Brain microvascular endothelial cell (primary cell): ENCODE measurements at regions not wholly inside any gene's neighbourhood (a gene's known extent, or its start where the extent isn't known, plus 50 kb on each side); places are given as distances from the start of the nearest gene placed in this dataset.

Source experiments
- DNase-seq: peaks from one replicate; pipeline ENCODE4 v3.0.0-alpha.2; 2020
- H3K27ac ChIP-seq: fragments of 250-450 bp; sonication (Bioruptor Pico); 2 replicates; pipeline ENCODE4 v1.5.1; 2020; ENCODE audit warnings: mild to moderate bottlenecking, moderate library complexity
- H3K27me3 ChIP-seq: fragments of 250-450 bp; sonication (Bioruptor Pico); replicated peaks from 2 replicates; pipeline ENCODE4 v1.5.1; 2020; ENCODE audit warnings: mild to moderate bottlenecking
- H3K36me3 ChIP-seq: fragments of 250-450 bp; sonication (Bioruptor Pico); replicated peaks from 2 replicates; pipeline ENCODE4 v1.5.1; 2020; ENCODE audit warnings: mild to moderate bottlenecking
- H3K4me3 ChIP-seq: 2 replicates; pipeline ENCODE4 v1.5.1; 2011; ENCODE audit warnings: low read depth, mild to moderate bottlenecking, control low read depth, low read length, moderate library complexity
- CTCF ChIP-seq: IDR thresholded peaks from 2 replicates; pipeline ENCODE4 v1.5.1; 2011; ENCODE audit warnings: low read depth, mild to moderate bottlenecking, moderate library complexity, low read length, control low read depth, inconsistent platforms; ENCODE audit errors: missing control alignments
- in situ Hi-C: cut with HindIII; loops from 2 replicates; pipeline ENCODE4 v1.10.0; 2017; ENCODE audit warnings: low sequenced_read_pairs, low pct_ligation_motif_present

DNA sequence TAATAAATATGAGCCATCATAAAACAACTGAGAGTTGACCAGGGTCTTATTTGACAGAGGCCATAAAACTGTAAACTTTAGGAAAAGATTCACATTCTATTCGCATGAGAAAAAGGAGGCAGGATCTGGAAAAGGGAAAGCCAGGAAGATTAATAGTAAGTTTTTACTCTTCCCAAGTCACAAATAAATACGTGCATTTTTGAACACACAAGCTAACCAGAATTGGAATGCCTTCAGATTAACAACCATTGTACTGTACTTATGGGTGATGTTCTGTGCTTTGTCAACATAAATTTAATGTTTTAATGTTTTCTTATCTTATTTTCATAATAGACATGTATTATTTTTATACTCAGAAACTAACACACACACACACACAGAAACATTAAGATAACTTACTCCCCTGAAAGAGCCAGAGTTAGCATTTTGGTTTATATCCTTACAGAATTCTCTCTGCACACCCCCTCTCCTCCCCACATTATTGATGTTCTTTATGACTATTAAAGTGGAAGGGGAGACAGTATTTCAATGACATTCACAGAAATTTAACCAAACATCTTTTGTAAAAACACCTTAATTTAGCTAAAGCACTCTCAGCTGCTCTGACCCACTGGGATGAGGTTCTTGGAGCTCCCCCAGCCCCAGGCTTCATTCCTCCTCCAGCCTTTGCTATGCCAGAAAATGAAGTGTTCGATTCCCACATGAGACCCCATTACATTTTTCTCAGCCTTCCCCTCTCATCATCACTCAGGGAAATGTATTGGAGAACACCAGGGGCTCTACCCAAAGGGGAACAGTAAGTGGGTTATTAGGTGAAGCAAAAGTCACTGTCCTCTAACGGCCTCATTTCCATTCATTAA is 155.5 kb downstream of the ESM1 start:
- in situ Hi-C loops, result no loop called here
- no peak for DNase-seq
- H3K27me3 ChIP-seq, result no peaks in the 10 kb centered on the region
- TF ChIP-seq CTCF, result no peak
- H3K27ac ChIP-seq, result no peak overlapping the region
- no peak overlapping the region for H3K4me3 ChIP-seq
- H3K36me3 ChIP-seq, result no peaks in the 10 kb centered on the region

DNA sequence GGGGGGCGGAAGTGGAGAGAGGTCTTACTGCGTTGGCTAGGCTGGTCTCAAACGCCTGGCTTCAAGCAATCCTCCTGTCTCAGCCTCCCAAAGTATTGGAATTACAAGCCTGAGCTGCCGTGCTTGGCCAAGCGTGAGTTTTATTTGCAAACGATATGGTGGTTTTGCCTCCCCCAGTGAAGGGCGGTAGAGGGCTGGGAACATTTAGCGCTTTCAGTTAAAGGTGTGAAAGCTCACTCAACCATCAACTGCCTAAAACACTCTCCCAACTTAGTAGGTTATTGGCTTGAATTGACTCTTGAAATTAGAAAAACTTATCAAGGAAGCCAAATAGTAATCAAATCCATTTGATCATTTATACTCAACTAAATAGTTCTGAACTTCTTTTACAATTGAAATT is 156.3 kb downstream of the ESM1 start:
- no peak overlapping the region for H3K27ac ChIP-seq
- no peak for TF ChIP-seq CTCF
- in situ Hi-C loops, result no loop called here
- no peak overlapping the region for H3K4me3 ChIP-seq
- no peaks in the 10 kb centered on the region for H3K27me3 ChIP-seq
- DNase-seq, result no peak
- H3K36me3 ChIP-seq, result no peaks in the 10 kb centered on the region

DNA sequence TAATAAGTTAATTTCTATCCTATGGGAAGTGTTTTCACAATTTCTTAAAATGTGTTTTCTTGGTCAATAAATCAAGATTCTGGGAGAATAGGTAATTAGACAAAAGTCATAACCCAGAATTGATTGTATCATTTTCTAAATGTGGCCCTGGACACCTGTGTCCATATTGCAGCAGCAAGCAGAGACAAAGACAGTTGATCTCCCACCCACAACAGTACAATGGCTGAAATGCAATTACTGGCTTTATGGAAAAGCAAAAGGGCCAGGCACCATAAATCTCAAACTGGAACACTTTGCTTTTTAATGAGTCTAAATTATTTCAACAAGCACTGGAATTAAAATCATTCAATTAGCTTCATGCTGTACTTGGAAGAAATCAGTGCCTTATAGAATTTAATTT is 157.2 kb downstream of the ESM1 start:
- Histone ChIP-seq H3K27ac (no peak overlapping the region), H3K4me3 (no peak overlapping the region), H3K36me3 (no peaks in the 10 kb centered on the region), H3K27me3 (no peaks in the 10 kb centered on the region)
- TF ChIP-seq CTCF, result no peak
- in situ Hi-C loops, result no loop called here
- DNase-seq, result no peak

DNA sequence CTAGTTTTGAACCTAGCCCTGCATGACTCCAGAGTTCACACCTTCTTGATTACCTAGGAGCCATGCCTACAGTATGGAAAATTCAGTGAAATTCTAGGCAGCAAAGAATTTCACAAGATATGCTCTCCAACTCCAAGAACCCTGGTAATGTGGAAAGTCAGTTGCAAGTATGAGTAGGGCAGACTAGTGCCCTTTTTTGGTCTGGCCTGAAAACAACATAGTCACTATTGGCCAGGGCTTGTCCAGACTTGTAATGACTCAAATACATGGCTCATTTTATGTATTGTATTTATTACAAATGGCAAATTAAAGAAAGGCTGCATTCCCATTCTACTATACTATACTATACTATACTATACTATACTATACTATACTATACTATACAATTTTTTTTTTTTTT is 160.4 kb downstream of the ESM1 start:
- Histone ChIP-seq H3K36me3 (no peaks in the 10 kb centered on the region), H3K27me3 (no peaks in the 10 kb centered on the region), H3K4me3 (no peak overlapping the region), H3K27ac (no peak overlapping the region)
- TF ChIP-seq CTCF, result no peak
- DNase-seq, result no peak
- in situ Hi-C loops, result no loop called here

DNA sequence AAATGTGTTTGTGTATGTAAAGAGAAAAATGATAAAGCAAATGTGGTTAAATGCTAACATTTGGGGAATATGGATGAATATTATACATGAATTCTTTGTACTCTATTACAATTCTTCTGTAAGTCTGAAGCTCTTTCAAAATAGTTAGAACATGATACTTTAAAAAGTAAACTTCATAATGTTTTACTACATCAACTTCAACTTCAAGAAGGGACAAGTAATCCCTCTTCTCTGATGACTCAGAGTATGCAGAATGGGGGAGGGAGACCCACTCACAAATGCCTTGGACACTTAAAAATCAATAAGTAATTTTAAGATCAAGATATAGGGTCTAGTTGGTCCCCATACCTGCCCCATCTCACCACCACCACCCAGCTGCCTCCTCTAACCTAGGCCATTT is 162.4 kb downstream of the ESM1 start:
- in situ Hi-C loops, result no loop called here
- Histone ChIP-seq H3K27me3 (no peaks in the 10 kb centered on the region), H3K27ac (no peak overlapping the region), H3K4me3 (no peak overlapping the region), H3K36me3 (no peaks in the 10 kb centered on the region)
- DNase-seq, result no peak
- no peak for TF ChIP-seq CTCF

GRCh38 chr5:54822324-54822687 is 163.1 kb downstream of the ESM1 start:
- no peak for DNase-seq
- Histone ChIP-seq H3K36me3 (no peaks in the 10 kb centered on the region), H3K27ac (no peak overlapping the region), H3K27me3 (no peaks in the 10 kb centered on the region), H3K4me3 (no peak overlapping the region)
- no peak for TF ChIP-seq CTCF
- in situ Hi-C loops, result no loop called here
